Tongue (tissue), 1 donor: ENCODE measurements at regions not wholly inside any gene's neighbourhood (a gene's known extent, or its start where the extent isn't known, plus 50 kb on each side); places are given as distances from the start of the nearest gene placed in this dataset.
"Not testable (repeated sequence)": the region's sequence is repeated elsewhere in the genome, so short reads cannot be mapped to it uniquely, and the experiment has no call there.

Source experiments
- DNase-seq: peaks from one replicate; pipeline ENCODE4 v3.0.0-alpha.2; 2015

- no peak for DNase-seq
Measured at GRCh38 chr13:53408306-53408705, 379.7 kb downstream of the OLFM4 start.

GRCh38 chr13:53408847-53409568 is 380.4 kb downstream of the OLFM4 start:
- no peak for DNase-seq

GRCh38 chr13:53411463-53411862 is 382.9 kb downstream of the OLFM4 start:
- DNase-seq = peak; percentile 6

GRCh38 chr13:53415135-53415534 is 386.5 kb downstream of the OLFM4 start:
- DNase-seq = no peak

GRCh38 chr13:53417601-53418000 is 389.0 kb downstream of the OLFM4 start:
- no peak for DNase-seq

- no peak for DNase-seq
Measured at GRCh38 chr13:53422415-53422814, 393.8 kb downstream of the OLFM4 start.

GRCh38 chr13:53436396-53436795 is 407.8 kb downstream of the OLFM4 start:
- no peak for DNase-seq

GRCh38 chr13:53439439-53440225 is 411.0 kb downstream of the OLFM4 start:
- DNase-seq = no peak

GRCh38 chr13:53442979-53443378 is 414.4 kb downstream of the OLFM4 start:
- DNase-seq = no peak

- DNase-seq = no peak
Measured at GRCh38 chr13:53445686-53446085, 417.1 kb downstream of the OLFM4 start.

GRCh38 chr13:53447456-53447855 is 418.8 kb downstream of the OLFM4 start:
- no peak for DNase-seq

- DNase-seq = no peak
Measured at GRCh38 chr13:53447863-53448262, 419.2 kb downstream of the OLFM4 start.

- DNase-seq = not testable (repeated sequence)
Measured at GRCh38 chr13:53452263-53452808, 423.7 kb downstream of the OLFM4 start.

GRCh38 chr13:53460796-53461195 is 432.2 kb downstream of the OLFM4 start:
- DNase-seq = no peak

GRCh38 chr13:53463106-53463505 is 434.5 kb downstream of the OLFM4 start:
- no peak for DNase-seq

GRCh38 chr13:53466576-53466975 is 438.0 kb downstream of the OLFM4 start:
- no peak for DNase-seq

GRCh38 chr13:53473397-53473796 is 444.8 kb downstream of the OLFM4 start:
- no peak for DNase-seq

- peak; percentile 26 for DNase-seq
Measured at GRCh38 chr13:53474878-53475277, 446.3 kb downstream of the OLFM4 start.

GRCh38 chr13:53490752-53491151 is 462.1 kb downstream of the OLFM4 start:
- DNase-seq = peak; percentile 62

- DNase-seq = peak; percentile 14
Measured at GRCh38 chr13:53494406-53494805, 465.8 kb downstream of the OLFM4 start.

- no peak for DNase-seq
Measured at GRCh38 chr13:53499576-53500133, 471.0 kb downstream of the OLFM4 start.

GRCh38 chr13:53501387-53501786 is 472.8 kb downstream of the OLFM4 start:
- DNase-seq = no peak

GRCh38 chr13:53507741-53508140 is 479.1 kb downstream of the OLFM4 start:
- DNase-seq = no peak
